ENCODE measurements at regions not wholly inside any gene's neighbourhood (a gene's known extent, or its start where the extent isn't known, plus 50 kb on each side); places are given as distances from the start of the nearest gene placed in this dataset.

DNA sequence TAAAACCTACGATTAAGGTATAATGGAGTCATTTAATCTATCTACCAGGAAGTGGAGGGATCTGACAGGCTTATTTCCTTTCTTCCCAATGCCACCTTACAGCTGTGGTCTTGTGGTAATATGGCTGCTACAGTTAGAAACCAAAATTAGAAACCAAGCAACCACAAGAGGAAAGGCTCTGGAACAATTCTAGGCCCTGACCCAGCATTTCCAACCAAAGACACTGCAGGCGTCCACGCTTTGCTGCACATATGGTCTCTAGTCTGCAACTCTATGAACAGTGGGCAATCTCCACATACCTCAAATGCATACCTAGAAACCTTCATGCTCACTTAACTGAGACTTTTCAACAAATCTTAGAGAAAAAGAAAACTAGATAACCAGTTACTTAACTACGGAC lies 339.1 kb downstream of the NFIB start:
- intact Hi-C loops (cut with micrococcal nuclease) = no loop called here
- Mint-ChIP-seq H3K4me3 (no peak overlapping the region), H3K27ac (no peak overlapping the region)

DNA sequence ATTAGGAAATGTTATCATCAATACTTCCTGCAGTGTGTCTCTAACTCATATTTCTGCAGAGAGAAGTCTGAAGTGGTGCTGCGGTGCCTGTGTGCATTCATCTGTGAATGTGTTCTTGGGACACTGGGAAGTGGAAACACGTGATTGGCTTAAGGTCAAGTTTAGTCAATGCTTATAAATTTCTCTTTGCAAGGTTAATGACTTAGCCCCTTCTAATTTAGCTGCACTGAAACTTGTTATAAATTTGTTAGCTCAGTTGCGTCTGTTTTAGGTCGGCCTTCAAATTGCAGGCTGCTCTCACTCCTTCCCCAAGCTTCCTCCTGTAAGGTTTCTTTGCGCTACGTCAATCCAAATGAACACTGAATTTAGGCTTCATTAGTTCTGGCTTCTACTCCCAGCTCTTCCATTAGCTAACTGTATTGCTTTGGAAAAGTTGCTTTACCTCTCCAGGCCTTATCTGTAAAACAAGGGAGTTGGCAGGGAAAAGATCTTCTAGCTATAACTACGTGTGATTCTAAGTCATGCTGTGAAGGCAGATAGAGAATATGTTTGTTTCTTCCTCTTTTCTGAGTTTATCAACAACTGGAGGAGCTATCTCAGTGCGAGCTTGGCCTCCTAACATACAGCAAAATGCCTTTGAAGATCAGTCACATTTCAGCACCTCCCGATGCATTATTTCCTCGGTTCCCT lies 341.8 kb downstream of the NFIB start:
- Mint-ChIP-seq H3K36me3 (ENCODE audit: low read depth) (no peaks in the 10 kb centered on the region), H3K27me3 (no peaks in the 10 kb centered on the region), H3K4me3 (no peak overlapping the region), H3K4me1 (no peaks in the 10 kb centered on the region), H3K9me3 (no peaks in the 10 kb centered on the region), H3K27ac (no peak overlapping the region)
- CTCF ChIA-PET = no interaction called here
- ATAC-seq (ENCODE audit: low read depth) = no peak
- TF ChIP-seq, protein P1, sequence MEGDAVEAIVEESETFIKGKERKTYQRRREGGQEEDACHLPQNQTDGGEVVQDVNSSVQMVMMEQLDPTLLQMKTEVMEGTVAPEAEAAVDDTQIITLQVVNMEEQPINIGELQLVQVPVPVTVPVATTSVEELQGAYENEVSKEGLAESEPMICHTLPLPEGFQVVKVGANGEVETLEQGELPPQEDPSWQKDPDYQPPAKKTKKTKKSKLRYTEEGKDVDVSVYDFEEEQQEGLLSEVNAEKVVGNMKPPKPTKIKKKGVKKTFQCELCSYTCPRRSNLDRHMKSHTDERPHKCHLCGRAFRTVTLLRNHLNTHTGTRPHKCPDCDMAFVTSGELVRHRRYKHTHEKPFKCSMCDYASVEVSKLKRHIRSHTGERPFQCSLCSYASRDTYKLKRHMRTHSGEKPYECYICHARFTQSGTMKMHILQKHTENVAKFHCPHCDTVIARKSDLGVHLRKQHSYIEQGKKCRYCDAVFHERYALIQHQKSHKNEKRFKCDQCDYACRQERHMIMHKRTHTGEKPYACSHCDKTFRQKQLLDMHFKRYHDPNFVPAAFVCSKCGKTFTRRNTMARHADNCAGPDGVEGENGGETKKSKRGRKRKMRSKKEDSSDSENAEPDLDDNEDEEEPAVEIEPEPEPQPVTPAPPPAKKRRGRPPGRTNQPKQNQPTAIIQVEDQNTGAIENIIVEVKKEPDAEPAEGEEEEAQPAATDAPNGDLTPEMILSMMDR (IDR thresholded peaks at IDR 0.05) = no peak
- intact Hi-C loops (cut with micrococcal nuclease) = no loop called here
- DNase-seq = no peak
- POLR2A ChIA-PET = no interaction called here

More for the DNA sequence above, 339.1 kb downstream of the NFIB start:
- TF ChIP-seq, protein P1 (IDR thresholded peaks at IDR 0.05) = no peak
- ChIA-PET CTCF (no interaction called here), POLR2A (no interaction called here)
- Mint-ChIP-seq H3K4me1 (no peaks in the 10 kb centered on the region), H3K9me3 (peaks cover 2% of the 10 kb centered on the region), H3K27me3 (no peaks in the 10 kb centered on the region), H3K36me3 (ENCODE audit: low read depth) (no peaks in the 10 kb centered on the region)
- ATAC-seq (ENCODE audit: low read depth) (no peak), DNase-seq (no peak)

DNA sequence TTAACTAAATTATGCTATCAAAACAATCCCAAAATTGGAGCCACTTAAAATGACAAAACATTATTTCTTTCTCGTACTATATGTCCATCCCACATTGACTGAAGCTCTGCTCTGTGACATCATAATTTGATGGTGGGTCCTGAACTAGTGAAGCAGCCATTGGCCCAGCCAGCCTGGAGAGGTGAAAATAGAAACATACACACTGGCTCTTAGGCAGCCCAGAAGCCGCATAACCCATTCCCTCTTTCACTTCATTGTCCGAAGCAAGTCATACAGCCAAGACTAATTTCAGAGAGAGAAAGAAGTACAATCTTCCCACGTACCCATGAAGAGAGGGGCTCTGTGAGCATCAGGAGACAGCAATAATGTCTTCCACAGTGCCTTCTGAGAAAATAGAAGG lies 342.5 kb downstream of the NFIB start:
- Mint-ChIP-seq H3K36me3 (ENCODE audit: low read depth) (no peaks in the 10 kb centered on the region), H3K4me3 (no peak overlapping the region), H3K27ac (no peak overlapping the region), H3K4me1 (no peaks in the 10 kb centered on the region), H3K9me3 (no peaks in the 10 kb centered on the region), H3K27me3 (no peaks in the 10 kb centered on the region)
- ChIA-PET POLR2A (no interaction called here), CTCF (no interaction called here)
- intact Hi-C loops (cut with micrococcal nuclease) = no loop called here
- DNase-seq (no peak), ATAC-seq (ENCODE audit: low read depth) (no peak)
- TF ChIP-seq, protein P1 (IDR thresholded peaks at IDR 0.05) = no peak

DNA sequence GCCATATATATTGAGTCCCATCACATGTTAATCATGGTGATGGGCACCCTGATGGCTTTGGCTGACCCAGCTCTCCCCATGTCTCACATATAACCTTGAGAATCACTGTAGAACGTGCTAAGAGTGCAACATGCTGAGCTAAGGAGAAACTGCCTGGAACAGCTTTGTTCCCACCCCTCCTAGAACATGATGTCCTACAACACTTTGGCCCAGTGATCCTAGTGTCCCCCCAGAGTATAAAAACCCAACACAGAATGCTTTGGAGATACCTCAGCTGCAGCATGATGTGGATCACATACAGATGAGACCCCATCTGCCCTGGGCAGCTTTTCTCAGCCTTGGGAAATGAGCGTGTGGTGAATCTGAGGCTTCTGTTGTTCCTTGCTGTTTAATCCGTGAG lies 343.5 kb downstream of the NFIB start:
- POLR2A ChIA-PET = no interaction called here
- no peak overlapping the region for H3K4me3 Mint-ChIP-seq
- DNase-seq = no peak
- H3K36me3 Mint-ChIP-seq (ENCODE audit: low read depth) = no peaks in the 10 kb centered on the region
- intact Hi-C loops (cut with micrococcal nuclease) = no loop called here
- no peaks in the 10 kb centered on the region for H3K4me1 Mint-ChIP-seq
- H3K27ac Mint-ChIP-seq = no peak overlapping the region
- no peak for ATAC-seq (ENCODE audit: low read depth)
- H3K27me3 Mint-ChIP-seq = no peaks in the 10 kb centered on the region
- H3K9me3 Mint-ChIP-seq = no peaks in the 10 kb centered on the region
- CTCF ChIA-PET = no interaction called here
- TF ChIP-seq, protein P1 (IDR thresholded peaks at IDR 0.05) = no peak

DNA sequence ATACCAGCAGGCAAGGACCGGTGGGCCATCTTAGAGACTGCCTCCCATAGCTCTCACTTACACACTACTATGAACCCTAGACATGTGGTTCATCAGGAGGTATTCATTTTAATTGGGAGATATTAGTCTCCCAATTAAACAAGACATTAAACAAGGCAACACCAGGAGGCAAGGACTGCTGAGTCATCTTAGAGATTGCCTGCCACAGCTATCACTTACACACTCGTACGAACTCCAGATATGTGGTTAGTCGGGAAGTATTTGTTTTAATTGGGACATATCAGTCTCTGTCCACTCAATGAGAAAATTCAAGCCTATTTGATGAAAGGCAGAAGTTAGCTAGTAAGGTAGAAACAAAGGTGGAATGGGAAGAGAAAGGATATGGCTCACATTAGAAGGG lies 343.9 kb downstream of the NFIB start:
- CTCF ChIA-PET = no interaction called here
- Mint-ChIP-seq H3K27ac (no peak overlapping the region), H3K27me3 (no peaks in the 10 kb centered on the region)

More for the DNA sequence above, 343.9 kb downstream of the NFIB start:
- Mint-ChIP-seq H3K4me3 (no peak overlapping the region), H3K9me3 (no peaks in the 10 kb centered on the region), H3K36me3 (ENCODE audit: low read depth) (no peaks in the 10 kb centered on the region), H3K4me1 (no peaks in the 10 kb centered on the region)
- POLR2A ChIA-PET = no interaction called here
- TF ChIP-seq, protein P1 (IDR thresholded peaks at IDR 0.05) = no peak
- no peak for DNase-seq
- no peak for ATAC-seq (ENCODE audit: low read depth)
- intact Hi-C loops (cut with micrococcal nuclease) = no loop called here
